Natural killer cell (primary cell): ENCODE measurements at regions not wholly inside any gene's neighbourhood (a gene's known extent, or its start where the extent isn't known, plus 50 kb on each side); places are given as distances from the start of the nearest gene placed in this dataset.

ENCODE experiments used
- ATAC-seq, 3 donors: fragments of 150-1000 bp in 2 of 3; fragments of 200-7000 bp in 1 of 3; cut with Tn5 transposase; 1 replicate in 1 of 3; 2 replicates in 2 of 3; pipeline ENCODE4 v1.10.0; 2021; ENCODE audit warnings: mild to moderate bottlenecking in 2 of 3, moderate library complexity in 2 of 3
- DNase-seq, 2 donors: peaks; one replicate each; pipeline versions ENCODE4 v3.0.0 to v3.0.0-alpha.2; 2013 to 2021; ENCODE audit warnings: mixed read lengths in 1 of 2
- H3K27ac ChIP-seq: one replicate; pipeline ENCODE4 v1.5.1; 2013; ENCODE audit warnings: mild to moderate bottlenecking, low read length
- H3K27me3 ChIP-seq: one replicate; pipeline ENCODE4 v1.6.1; 2013; ENCODE audit warnings: low read length; ENCODE audit not compliant: control insufficient read depth, insufficient read depth
- H3K36me3 ChIP-seq: one replicate; pipeline ENCODE4 v1.6.1; 2013; ENCODE audit warnings: low read length; ENCODE audit not compliant: control insufficient read depth, insufficient read depth
- H3K4me1 ChIP-seq: one replicate; pipeline ENCODE4 v1.6.1; 2013; ENCODE audit warnings: low read length; ENCODE audit not compliant: control insufficient read depth, insufficient read depth
- H3K4me3 ChIP-seq: one replicate; pipeline ENCODE4 v1.5.1; 2013; ENCODE audit warnings: low read length
- H3K9me3 ChIP-seq: one replicate; pipeline ENCODE4 v1.6.1; 2013; ENCODE audit warnings: low read length; ENCODE audit not compliant: control insufficient read depth, insufficient read depth
- H3K27ac Mint-ChIP-seq, 2 donors: one replicate each; pipeline ENCODE4 v1.8.0; 2022; ENCODE audit warnings: mild to moderate bottlenecking in 2 of 2, mixed read lengths in 2 of 2, moderate library complexity in 1 of 2
- H3K27me3 Mint-ChIP-seq, 2 donors: one replicate each; pipeline ENCODE4 v1.8.0; 2022; ENCODE audit warnings: low read depth in 2 of 2, mixed read lengths in 2 of 2
- H3K36me3 Mint-ChIP-seq: one replicate; pipeline ENCODE4 v1.8.0; 2022; ENCODE audit warnings: mixed read lengths
- H3K4me1 Mint-ChIP-seq, 2 donors: one replicate each; pipeline ENCODE4 v1.8.0; 2022; ENCODE audit warnings: mixed read lengths in 2 of 2
- H3K4me3 Mint-ChIP-seq: one replicate; pipeline ENCODE4 v1.8.0; 2022; ENCODE audit warnings: mild to moderate bottlenecking, moderate library complexity, mixed read lengths
- H3K9me3 Mint-ChIP-seq, 2 donors: one replicate each; pipeline ENCODE4 v1.8.0; 2022; ENCODE audit warnings: mixed read lengths in 2 of 2
- WGBS: methylation state at CpG from one replicate; pipeline ENCODE4 v1.1.7; 2013; ENCODE audit warnings: missing lambda C conversion rate; ENCODE audit not compliant: insufficient coverage; 5-methylcytosine and 5-hydroxymethylcytosine counted together
- intact Hi-C: fragments of 100-400 bp; cut with micrococcal nuclease; formaldehyde crosslinking; loops from one replicate; pipeline ENCODE4 v1.14.2; 2022
- TF ChIP-seq, protein P1 (sequence below): fragments of 200-600 bp; IDR thresholded peaks from one replicate; pipeline ENCODE4 v1.8.0; 2022; ENCODE audit warnings: antibody characterized with exemption

DNA sequence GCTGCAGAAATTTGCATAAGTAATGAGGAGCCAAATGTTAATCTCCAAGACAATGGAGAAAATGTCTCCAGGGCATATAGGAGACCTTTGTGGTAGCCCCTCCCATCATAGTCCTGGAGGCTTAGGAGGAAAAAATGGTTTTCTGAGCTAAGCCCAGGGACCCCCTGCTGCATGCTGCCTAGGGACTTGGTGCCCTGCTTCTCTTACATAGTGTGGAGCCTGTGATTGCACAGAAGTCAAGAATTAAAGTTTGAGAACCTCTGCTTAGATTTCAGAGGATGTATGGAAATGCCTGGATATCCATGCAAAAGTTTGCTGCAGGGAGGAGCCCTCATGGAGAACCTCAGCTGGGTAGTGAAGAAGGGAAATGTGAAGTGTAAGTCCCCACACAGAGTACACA lies 379.4 kb upstream of the TACR3 start:
- no peaks in the 10 kb centered on the region for H3K36me3 Mint-ChIP-seq
- H3K9me3 ChIP-seq, result peaks cover 6% of the 10 kb centered on the region
- no peak overlapping the region for H3K27ac ChIP-seq
- ATAC-seq (no peak), DNase-seq (no peak)
- peaks cover 18 to 31% of the 10 kb centered on the region in 2 donors for H3K9me3 Mint-ChIP-seq
- no peaks in the 10 kb centered on the region for H3K4me1 ChIP-seq
- H3K27ac Mint-ChIP-seq, result no peak overlapping the region
- intact Hi-C loops, result no loop called here
- no peak overlapping the region for H3K4me3 ChIP-seq
- TF ChIP-seq, protein P1, sequence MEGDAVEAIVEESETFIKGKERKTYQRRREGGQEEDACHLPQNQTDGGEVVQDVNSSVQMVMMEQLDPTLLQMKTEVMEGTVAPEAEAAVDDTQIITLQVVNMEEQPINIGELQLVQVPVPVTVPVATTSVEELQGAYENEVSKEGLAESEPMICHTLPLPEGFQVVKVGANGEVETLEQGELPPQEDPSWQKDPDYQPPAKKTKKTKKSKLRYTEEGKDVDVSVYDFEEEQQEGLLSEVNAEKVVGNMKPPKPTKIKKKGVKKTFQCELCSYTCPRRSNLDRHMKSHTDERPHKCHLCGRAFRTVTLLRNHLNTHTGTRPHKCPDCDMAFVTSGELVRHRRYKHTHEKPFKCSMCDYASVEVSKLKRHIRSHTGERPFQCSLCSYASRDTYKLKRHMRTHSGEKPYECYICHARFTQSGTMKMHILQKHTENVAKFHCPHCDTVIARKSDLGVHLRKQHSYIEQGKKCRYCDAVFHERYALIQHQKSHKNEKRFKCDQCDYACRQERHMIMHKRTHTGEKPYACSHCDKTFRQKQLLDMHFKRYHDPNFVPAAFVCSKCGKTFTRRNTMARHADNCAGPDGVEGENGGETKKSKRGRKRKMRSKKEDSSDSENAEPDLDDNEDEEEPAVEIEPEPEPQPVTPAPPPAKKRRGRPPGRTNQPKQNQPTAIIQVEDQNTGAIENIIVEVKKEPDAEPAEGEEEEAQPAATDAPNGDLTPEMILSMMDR, result no peak
- H3K27me3 ChIP-seq, result no peaks in the 10 kb centered on the region
- H3K36me3 ChIP-seq, result no peaks in the 10 kb centered on the region
- H3K4me1 Mint-ChIP-seq, result no peaks in the 10 kb centered on the region
- H3K4me3 Mint-ChIP-seq, result no peak overlapping the region
- H3K27me3 Mint-ChIP-seq, result no peaks in the 10 kb centered on the region

DNA sequence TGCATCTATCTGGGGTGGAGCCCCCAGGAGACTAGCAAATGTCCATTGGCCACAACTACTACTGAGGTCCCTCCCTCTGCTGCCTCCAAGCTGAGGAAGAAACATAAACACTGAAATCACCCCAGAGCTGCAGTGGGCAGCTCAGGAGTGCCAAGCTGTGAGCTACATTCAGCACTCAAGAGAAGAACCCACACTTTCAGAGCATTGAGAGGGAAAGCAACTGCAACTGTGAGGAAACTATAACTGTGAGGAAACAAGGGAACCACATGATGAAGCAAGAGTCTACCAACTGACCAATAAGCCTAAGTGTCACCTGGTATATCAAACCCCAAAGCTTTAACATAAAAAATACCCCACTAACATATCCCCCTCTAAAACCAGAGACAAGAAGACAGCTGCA lies 373.5 kb upstream of the TACR3 start:
- peaks cover 14 to 22% of the 10 kb centered on the region in 2 donors for H3K9me3 Mint-ChIP-seq
- H3K4me1 Mint-ChIP-seq, result no peaks in the 10 kb centered on the region
- Histone ChIP-seq H3K9me3 (peaks cover 11% of the 10 kb centered on the region), H3K36me3 (no peaks in the 10 kb centered on the region), H3K4me3 (no peak overlapping the region), H3K4me1 (no peaks in the 10 kb centered on the region), H3K27ac (no peak overlapping the region), H3K27me3 (no peaks in the 10 kb centered on the region)
- DNase-seq (no peak), ATAC-seq (no peak)
- no peaks in the 10 kb centered on the region for H3K27me3 Mint-ChIP-seq
- no peak overlapping the region for H3K4me3 Mint-ChIP-seq
- no peaks in the 10 kb centered on the region for H3K36me3 Mint-ChIP-seq
- TF ChIP-seq, protein P1, result no peak
- intact Hi-C loops, result no loop called here
- no peak overlapping the region for H3K27ac Mint-ChIP-seq

DNA sequence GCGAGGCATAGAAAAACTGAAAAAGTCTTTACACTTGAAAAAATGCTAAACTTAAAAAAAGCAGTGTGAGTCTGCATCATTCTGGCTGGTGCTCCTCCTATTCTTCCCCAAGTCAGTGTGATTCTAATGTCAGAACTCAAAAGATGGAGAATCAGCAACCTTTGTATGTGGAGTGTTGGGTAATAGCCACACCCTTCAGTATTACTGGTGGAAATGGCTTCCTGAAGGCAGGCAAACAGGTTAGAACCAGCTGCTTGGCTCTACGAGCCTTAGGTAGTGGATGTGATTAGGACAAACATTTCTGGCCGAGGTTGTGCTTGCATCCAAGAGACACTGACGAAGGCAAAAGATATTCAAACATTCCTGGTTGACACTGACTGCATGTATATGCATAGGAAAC lies 353.4 kb upstream of the TACR3 start:
- 60% methylated on average over 4 of the region's 4 CpGs for WGBS
- Mint-ChIP-seq H3K27ac (no peak overlapping the region), H3K36me3 (no peaks in the 10 kb centered on the region), H3K4me3 (no peak overlapping the region), H3K4me1 (no peaks in the 10 kb centered on the region), H3K9me3 (peaks cover 0 to 8% of the 10 kb centered on the region in 2 donors), H3K27me3 (no peaks in the 10 kb centered on the region)
- H3K27me3 ChIP-seq, result no peaks in the 10 kb centered on the region
- intact Hi-C loops, result no loop called here
- no peak overlapping the region for H3K27ac ChIP-seq
- ATAC-seq (no peak), DNase-seq (no peak)
- no peaks in the 10 kb centered on the region for H3K9me3 ChIP-seq
- H3K4me3 ChIP-seq, result no peak overlapping the region
- H3K4me1 ChIP-seq, result no peaks in the 10 kb centered on the region
- H3K36me3 ChIP-seq, result no peaks in the 10 kb centered on the region
- TF ChIP-seq, protein P1, result no peak

DNA sequence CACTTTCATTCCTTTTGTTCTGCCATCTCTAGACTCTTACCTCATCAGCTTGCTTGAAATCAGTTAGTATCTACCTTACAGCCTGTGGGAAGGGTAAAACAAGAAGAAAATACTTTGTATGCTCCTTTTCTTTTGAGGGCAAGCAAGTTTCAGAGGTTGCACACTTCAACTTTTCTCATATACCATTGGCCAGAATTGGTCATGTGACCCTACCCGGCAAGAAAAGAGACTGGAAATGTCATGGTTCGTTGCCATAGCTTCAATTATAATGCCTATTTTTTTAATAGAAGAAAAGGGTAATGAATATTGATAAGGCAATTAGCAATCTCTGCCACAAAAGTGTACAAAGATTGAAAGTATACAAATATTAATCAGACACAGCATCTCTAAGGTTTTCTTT lies 346.7 kb upstream of the TACR3 start:
- TF ChIP-seq, protein P1, result no peak
- no peak overlapping the region for H3K4me3 Mint-ChIP-seq
- peaks cover 0 to 6% of the 10 kb centered on the region in 2 donors for H3K9me3 Mint-ChIP-seq
- H3K4me1 Mint-ChIP-seq, result no peaks in the 10 kb centered on the region
- no peak overlapping the region for H3K27ac ChIP-seq
- no peaks in the 10 kb centered on the region for H3K36me3 Mint-ChIP-seq
- intact Hi-C loops, result loop anchor here (5.0 kb wide), 1 partner anchor 1406 kb away; the partner anchor contains the start of gene PPA2
- ATAC-seq (no peak), DNase-seq (no peak)
- no peaks in the 10 kb centered on the region for H3K27me3 ChIP-seq
- 68% methylated on average over 2 of the region's 2 CpGs for WGBS
- no peak overlapping the region for H3K27ac Mint-ChIP-seq
- no peaks in the 10 kb centered on the region for H3K27me3 Mint-ChIP-seq
- H3K9me3 ChIP-seq, result no peaks in the 10 kb centered on the region
- no peaks in the 10 kb centered on the region for H3K36me3 ChIP-seq
- no peak overlapping the region for H3K4me3 ChIP-seq
- no peaks in the 10 kb centered on the region for H3K4me1 ChIP-seq
